Subcutaneous abdominal adipose tissue (tissue), 5 donors: ENCODE measurements at regions not wholly inside any gene's neighbourhood (a gene's known extent, or its start where the extent isn't known, plus 50 kb on each side); places are given as distances from the start of the nearest gene placed in this dataset.

ENCODE experiments used
- H3K27ac ChIP-seq: one replicate; pipeline ENCODE4 v1.7.0; 2013; ENCODE audit warnings: low read depth, mild to moderate bottlenecking, inconsistent platforms, low read length, moderate library complexity
- H3K27me3 ChIP-seq, 5 donors: one replicate each; pipeline ENCODE4 v1.7.0; 2013; ENCODE audit warnings: low read length in 5 of 5, inconsistent platforms in 1 of 5; ENCODE audit not compliant: control insufficient read depth in 5 of 5, insufficient read depth in 4 of 5
- H3K36me3 ChIP-seq, 5 donors: one replicate each; pipeline ENCODE4 v1.7.0; 2013; ENCODE audit warnings: low read length in 5 of 5; ENCODE audit not compliant: control insufficient read depth in 5 of 5, insufficient read depth in 5 of 5
- H3K4me1 ChIP-seq, 5 donors: one replicate each; pipeline ENCODE4 v1.7.0; 2013; ENCODE audit warnings: low read length in 5 of 5, mild to moderate bottlenecking in 3 of 5, moderate library complexity in 1 of 5; ENCODE audit not compliant: control insufficient read depth in 5 of 5, insufficient read depth in 5 of 5
- H3K4me3 ChIP-seq, 5 donors: one replicate each; pipeline ENCODE4 v1.7.0; 2013; ENCODE audit warnings: low read length in 5 of 5, low read depth in 1 of 5
- H3K9ac ChIP-seq, 5 donors: one replicate each; pipeline ENCODE4 v1.7.0; 2013; ENCODE audit warnings: low read length in 5 of 5, mild to moderate bottlenecking in 4 of 5, moderate library complexity in 3 of 5
- H3K9me3 ChIP-seq, 5 donors: one replicate each; pipeline ENCODE4 v1.7.0; 2013; ENCODE audit warnings: low read length in 5 of 5; ENCODE audit not compliant: control insufficient read depth in 5 of 5
- donor health status: healthy.
- donor health status: healthy.
- donor health status: healthy.
- donor health status: healthy.
- donor health status: healthy.

- no peaks in the 10 kb centered on the region for H3K9me3 ChIP-seq
- H3K4me1 ChIP-seq = peaks cover 0 to 18% (median 7%) of the 10 kb centered on the region in 5 donors
- H3K36me3 ChIP-seq = no peaks in the 10 kb centered on the region
- no peak overlapping the region for H3K4me3 ChIP-seq
- H3K27ac ChIP-seq = no peak overlapping the region
- no peak overlapping the region for H3K9ac ChIP-seq
- peaks cover 0 to 15% (median 6%) of the 10 kb centered on the region in 5 donors for H3K27me3 ChIP-seq
These were observed 171.3 kb downstream of the CDC5L start for GRCh38 chr6:44558832-44559251.

GRCh38 chr6:44559486-44560270, 172.2 kb downstream of the CDC5L start:
- H3K4me3 ChIP-seq = no peak overlapping the region
- no peak overlapping the region for H3K9ac ChIP-seq
- no peaks in the 10 kb centered on the region for H3K36me3 ChIP-seq
- H3K9me3 ChIP-seq = no peaks in the 10 kb centered on the region
- H3K4me1 ChIP-seq = peaks cover 0 to 19% (median 7%) of the 10 kb centered on the region in 5 donors
- H3K27me3 ChIP-seq = peaks cover 0 to 15% (median 6%) of the 10 kb centered on the region in 5 donors
- no peak overlapping the region for H3K27ac ChIP-seq

GRCh38 chr6:44560458-44561059, 173.1 kb downstream of the CDC5L start:
- Histone ChIP-seq H3K36me3 (no peaks in the 10 kb centered on the region), H3K27me3 (peaks cover 0 to 15% (median 6%) of the 10 kb centered on the region in 5 donors), H3K4me1 (peaks cover 0 to 19% (median 7%) of the 10 kb centered on the region in 5 donors), H3K27ac (no peak overlapping the region), H3K9ac (no peak overlapping the region), H3K9me3 (no peaks in the 10 kb centered on the region), H3K4me3 (no peak overlapping the region)

GRCh38 chr6:44561060-44561623, 173.6 kb downstream of the CDC5L start:
- no peak overlapping the region for H3K9ac ChIP-seq
- H3K4me3 ChIP-seq = peak overlapping the region in 1 of 5 donors; percentile 14
- peaks cover 0 to 15% (median 6%) of the 10 kb centered on the region in 5 donors for H3K27me3 ChIP-seq
- no peaks in the 10 kb centered on the region for H3K9me3 ChIP-seq
- H3K36me3 ChIP-seq = no peaks in the 10 kb centered on the region
- peaks cover 0 to 19% (median 7%) of the 10 kb centered on the region in 5 donors for H3K4me1 ChIP-seq
- H3K27ac ChIP-seq = no peak overlapping the region

- H3K4me1 ChIP-seq = peaks cover 0 to 19% (median 7%) of the 10 kb centered on the region in 5 donors
- no peak overlapping the region for H3K4me3 ChIP-seq
- H3K36me3 ChIP-seq = no peaks in the 10 kb centered on the region
- H3K9ac ChIP-seq = no peak overlapping the region
- peaks cover 0 to 15% (median 6%) of the 10 kb centered on the region in 5 donors for H3K27me3 ChIP-seq
- H3K27ac ChIP-seq = no peak overlapping the region
- H3K9me3 ChIP-seq = no peaks in the 10 kb centered on the region
These were observed 174.5 kb downstream of the CDC5L start for GRCh38 chr6:44561832-44562665.

GRCh38 chr6:44563397-44563796, 175.9 kb downstream of the CDC5L start:
- no peaks in the 10 kb centered on the region for H3K9me3 ChIP-seq
- no peak overlapping the region for H3K27ac ChIP-seq
- H3K4me3 ChIP-seq = no peak overlapping the region
- no peak overlapping the region for H3K9ac ChIP-seq
- H3K4me1 ChIP-seq = peaks cover 0 to 16% (median 10%) of the 10 kb centered on the region in 5 donors
- no peaks in the 10 kb centered on the region for H3K36me3 ChIP-seq
- H3K27me3 ChIP-seq = peaks cover 0 to 14% (median 6%) of the 10 kb centered on the region in 5 donors

GRCh38 chr6:44564906-44565524, 177.5 kb downstream of the CDC5L start:
- Histone ChIP-seq H3K4me3 (no peak overlapping the region), H3K27ac (no peak overlapping the region), H3K36me3 (no peaks in the 10 kb centered on the region), H3K9me3 (no peaks in the 10 kb centered on the region), H3K9ac (no peak overlapping the region), H3K4me1 (peaks cover 2 to 22% (median 17%) of the 10 kb centered on the region in 5 donors), H3K27me3 (peaks cover 0 to 20% (median 6%) of the 10 kb centered on the region in 5 donors)

GRCh38 chr6:44567406-44567805, 179.9 kb downstream of the CDC5L start:
- Histone ChIP-seq H3K9ac (no peak overlapping the region), H3K27ac (no peak overlapping the region), H3K36me3 (no peaks in the 10 kb centered on the region), H3K4me1 (peaks cover 2 to 19% (median 10%) of the 10 kb centered on the region in 5 donors), H3K4me3 (no peak overlapping the region), H3K9me3 (no peaks in the 10 kb centered on the region), H3K27me3 (peaks cover 0 to 7% (median 0%) of the 10 kb centered on the region in 5 donors)

GRCh38 chr6:44569131-44569530, 181.6 kb downstream of the CDC5L start:
- Histone ChIP-seq H3K4me3 (no peak overlapping the region), H3K9me3 (no peaks in the 10 kb centered on the region), H3K36me3 (no peaks in the 10 kb centered on the region), H3K4me1 (peaks cover 2 to 19% (median 10%) of the 10 kb centered on the region in 5 donors), H3K27me3 (peaks cover 0 to 7% (median 0%) of the 10 kb centered on the region in 5 donors), H3K9ac (no peak overlapping the region), H3K27ac (no peak overlapping the region)
